NCI-H128 (cell line): ENCODE measurements at regions not wholly inside any gene's neighbourhood (a gene's known extent, or its start where the extent isn't known, plus 50 kb on each side); places are given as distances from the start of the nearest gene placed in this dataset.

Experiments used
- DNase-seq: peaks from one replicate; lab custom pipeline; 2025; ENCODE audit not compliant: unreplicated experiment; lab: John Stamatoyannopoulos, UW

DNA sequence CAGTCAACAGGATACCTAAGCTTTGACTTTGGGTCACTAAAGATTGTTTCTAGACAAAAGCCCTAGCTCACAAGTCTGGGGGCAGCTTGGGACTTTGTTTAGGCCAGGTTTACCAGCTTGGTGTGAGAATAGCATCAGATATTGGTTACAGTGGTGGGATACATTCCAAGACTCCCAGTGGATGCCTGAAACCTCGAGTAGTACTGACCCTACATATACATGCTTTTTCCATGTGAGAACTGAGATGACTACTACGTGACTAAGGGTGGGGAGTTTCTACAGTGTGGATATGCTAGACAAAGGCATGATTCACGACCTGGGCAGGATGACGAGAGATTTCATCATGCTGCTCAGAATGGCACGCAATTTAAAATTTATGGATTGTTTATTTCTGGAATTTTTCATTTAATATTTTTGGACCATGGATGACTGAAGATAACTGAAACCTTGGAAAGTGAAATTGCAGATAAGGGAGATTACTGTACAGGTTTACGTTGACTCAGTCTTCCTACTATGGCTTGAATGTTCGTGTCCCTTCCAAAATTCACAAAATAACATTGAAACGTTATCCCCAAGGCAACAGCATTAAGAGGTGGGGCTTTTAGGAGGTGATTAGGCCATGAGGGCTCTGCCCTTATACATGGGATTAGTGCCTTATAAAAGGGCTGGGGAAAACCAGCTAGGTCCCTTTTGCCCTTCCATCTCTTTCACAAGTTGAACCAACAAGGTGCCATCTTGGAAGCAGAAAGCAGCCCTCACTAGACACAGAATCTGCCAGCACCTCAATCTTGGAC, 50.2 kb upstream of the CTAGE1 start:
- no peak for DNase-seq

DNA sequence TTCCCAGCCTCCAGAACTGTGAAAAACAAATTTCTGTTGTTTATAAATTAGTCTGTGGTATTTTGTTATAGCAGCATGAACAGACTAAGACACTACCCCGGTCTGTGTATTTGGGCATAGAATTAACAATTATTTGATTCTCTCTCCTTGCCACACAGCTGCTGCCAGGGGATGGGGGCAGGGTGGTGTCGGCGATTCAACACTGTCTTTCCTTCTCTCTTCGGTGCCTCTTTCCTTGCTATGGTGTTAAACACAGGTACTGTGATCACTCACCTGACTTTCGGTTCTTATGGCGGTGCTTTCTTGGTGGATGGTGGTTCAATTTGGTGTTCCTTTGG, 50.8 kb upstream of the CTAGE1 start:
- no peak for DNase-seq

DNA sequence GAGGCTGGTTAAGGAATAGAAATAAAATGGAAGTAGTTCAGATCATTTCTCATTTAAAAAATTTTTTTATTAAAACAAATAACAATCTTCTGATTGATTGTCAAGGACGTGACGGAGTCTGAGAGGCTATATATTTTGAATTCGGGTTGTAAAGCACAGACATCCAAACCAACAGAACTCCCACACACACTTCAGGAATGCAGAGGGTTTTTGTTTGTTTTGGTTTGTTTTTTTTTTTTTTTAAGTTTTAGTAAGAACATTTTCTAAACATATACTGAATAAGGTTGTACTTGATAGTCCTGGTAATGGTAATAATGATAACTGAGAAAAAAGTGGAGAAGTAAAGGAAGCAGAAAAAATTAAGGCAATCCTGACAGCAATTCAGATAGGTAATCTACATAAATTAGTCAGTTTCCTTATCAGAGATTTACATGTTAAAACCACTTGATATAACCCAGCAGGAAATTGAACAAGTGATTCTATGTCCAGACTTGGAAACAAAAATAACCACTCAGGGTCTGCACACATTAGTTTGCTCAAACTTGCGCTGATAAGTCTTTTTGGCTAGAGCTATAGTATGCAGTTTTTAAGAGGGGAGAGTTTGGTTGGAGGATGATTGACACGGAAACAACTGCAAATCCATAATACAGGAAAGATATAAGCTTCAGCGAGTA, 51.5 kb upstream of the CTAGE1 start:
- DNase-seq = no peak

DNA sequence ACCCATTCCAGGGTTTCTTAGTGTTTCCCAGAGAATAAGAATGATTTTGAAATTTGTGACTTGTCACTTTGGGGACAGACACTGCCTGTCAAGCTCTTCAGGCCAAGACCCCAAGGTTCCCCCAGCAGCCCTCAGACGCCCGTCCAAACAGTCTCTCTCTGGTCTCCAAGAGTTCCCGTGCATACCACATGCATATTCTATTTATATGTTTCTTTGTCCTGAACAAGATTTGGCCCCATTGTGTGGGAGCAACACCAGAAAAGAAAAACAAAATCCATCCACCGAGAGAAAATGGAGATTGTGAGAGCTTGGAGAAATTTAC, 52.2 kb upstream of the CTAGE1 start:
- DNase-seq = no peak

DNA sequence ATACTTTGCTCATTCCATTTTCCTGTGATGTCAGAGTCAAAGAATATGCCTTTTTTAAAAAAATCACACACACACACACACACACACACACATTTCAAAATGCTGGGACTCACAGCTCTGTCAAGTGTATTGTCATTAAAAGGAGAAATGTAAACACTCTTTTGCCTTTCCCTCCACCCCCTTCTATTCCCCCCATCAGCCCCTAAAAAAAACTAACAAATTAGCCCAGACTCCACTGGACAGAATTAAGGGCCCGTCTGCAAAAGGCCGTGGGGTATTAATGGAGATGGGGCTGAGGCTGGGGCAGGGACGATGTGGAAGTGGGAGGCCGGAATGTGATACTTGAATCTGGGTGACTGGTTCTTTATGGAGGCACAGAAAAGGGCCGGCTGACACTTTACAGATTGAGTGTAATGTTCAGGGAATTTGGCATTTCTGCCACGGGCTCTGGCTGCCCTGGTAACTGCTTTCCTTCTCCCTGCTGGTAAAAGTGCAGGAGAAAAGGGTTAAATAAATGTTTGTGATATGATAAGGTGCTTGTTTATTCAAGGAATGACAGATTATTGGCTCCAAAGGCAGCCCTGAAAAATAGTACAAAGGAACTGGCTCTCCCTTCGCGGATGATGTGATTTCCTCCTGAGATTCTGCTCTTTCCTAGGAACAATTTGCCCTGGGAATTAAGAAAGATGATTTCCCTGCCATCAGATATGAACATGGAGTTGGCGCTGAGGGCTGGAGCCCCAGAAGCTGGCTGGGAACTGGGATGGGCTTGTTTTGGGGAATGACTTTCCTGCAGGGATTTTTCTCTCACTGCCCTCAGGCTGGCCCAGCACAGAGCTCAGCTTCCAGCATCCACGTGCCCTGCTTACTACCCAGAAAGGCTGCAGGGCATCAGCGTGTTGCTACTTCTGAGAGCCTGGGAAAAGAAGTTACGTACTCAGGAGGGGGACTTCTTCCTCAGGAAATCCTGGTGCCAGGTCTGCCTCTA, 52.8 kb upstream of the CTAGE1 start:
- no peak for DNase-seq

DNA sequence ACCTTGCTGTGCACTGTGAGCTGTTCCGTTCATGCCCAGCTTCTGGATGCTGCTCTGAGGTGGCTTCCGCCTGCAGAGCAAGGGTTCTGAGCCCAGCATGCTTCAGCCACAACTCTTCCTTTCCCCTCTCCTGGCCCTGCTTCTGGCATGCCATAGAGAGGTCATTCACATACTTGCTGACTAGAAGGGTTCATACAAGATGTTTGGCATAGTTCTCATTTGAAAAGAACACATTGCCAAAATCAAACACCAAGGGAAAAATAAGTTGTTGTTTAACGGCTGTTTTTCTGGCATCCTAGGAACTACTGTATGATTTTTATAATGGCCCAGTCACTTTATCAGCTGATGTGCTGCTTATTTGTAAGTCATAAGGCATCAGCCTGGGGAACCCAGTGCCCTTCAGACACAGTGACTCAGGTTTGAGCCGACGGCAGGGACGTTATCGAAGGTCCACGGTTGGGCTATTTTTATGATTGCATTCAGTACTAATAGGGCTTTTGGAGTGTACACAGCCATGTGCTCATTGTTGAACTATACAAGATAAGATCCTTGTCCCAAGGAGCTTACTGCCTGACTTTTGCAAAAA, 53.9 kb upstream of the CTAGE1 start:
- no peak for DNase-seq

DNA sequence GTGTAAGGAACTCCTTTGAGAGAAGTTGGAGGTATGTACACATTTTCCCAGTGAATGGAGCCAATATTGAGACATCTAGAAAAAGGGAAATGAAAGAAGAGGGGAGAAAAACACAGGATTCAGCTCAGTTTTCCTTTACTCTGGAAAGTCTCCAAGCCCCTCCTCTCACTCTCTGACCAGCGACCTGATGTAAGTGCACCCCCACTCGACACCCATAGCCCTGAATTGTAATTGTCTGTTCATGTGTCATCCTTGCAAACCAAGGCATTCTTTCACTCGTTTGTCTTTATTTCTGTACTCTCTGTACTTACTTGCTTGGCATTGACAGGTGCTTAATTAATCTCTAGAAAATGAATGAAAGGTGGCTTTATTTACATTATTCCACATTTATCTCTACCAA, 55.7 kb upstream of the CTAGE1 start:
- DNase-seq = no peak

DNA sequence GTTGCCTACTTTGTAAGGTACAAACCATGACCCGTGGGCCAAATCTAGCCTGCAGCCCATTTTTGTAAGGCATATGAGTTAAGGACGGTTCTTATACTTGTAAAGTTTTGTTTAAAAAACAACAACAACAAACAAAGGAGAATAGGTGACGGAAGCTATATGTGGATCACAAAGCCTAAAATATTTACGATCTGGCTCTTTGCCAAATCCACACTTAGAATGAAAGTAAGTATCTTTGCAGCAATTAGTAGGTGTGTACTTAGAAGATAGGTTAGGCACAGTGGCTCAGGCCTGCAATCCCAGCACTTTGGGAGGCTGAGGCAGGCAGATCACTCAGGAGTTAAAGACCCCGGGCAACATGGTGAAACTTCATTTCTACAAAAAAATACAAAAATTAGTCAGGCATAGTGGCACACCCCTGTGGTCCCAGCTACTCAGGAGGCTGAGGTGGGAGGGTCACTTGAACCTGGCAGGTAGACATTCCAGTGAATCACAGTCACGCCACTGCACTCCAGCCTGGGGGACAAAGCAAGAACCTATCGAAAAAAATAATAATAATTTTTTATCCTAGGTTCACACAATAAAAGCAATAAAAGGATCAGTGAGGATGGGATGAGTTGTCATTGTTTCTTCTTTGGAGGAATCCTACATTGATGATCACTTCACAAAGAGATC, 57.8 kb upstream of the CTAGE1 start:
- DNase-seq = no peak

DNA sequence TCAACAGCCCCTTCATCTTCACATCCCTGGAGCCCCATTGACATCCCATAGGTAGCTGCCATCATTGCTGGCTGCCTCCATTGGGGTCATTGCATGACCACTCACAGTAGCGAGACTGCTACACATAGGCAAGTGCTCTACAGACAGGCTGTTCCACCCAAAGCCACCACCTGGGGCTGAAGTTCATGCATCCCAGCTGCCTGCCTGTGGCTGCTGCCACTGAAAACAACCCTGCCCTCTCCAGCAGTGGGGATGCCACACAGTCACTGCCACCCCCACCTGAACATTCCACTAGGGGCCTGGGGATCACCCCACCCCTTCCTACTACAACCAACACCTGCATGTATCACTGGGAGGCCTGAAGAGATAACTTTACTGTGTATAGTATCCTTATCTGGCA, 59.5 kb upstream of the CTAGE1 start:
- no peak for DNase-seq

DNA sequence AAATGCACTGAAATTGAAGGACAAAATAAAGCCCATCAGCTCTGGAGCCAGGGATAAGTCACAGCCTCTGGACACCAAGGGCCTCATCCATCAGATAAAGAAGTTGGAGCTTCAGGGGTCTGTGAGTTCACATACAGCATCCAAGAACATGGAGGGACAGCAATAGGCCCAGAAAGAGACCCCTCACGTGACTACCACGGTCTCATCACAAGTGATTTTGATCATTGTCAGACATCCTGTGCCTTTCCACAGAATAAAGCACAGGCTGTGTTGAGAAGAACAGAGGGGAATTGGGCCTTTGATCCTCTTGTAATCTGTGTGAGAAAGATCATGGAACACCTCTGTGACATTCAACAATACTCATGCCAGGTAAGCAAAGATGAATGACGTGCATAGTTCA, 65.2 kb upstream of the CTAGE1 start:
- DNase-seq = no peak

DNA sequence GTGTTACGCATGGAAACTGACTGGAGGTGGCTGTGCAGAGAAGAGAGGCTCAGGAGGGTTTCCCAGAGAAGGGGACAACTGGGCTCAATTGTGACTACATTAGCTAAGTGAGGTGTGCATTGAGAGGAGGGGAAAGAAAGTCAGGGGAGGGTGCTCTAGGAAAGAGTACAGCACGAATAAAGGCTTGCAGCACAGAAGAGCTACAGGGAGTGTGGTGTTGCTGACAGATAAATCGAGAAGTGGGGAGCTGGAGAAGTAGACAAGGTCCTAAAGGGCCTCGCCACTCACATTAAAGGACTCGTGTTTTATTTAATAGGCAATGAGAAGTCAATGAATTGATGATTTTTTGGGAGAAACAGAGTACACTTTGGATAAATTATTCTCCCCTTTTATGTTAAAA, 65.7 kb upstream of the CTAGE1 start:
- DNase-seq = no peak

DNA sequence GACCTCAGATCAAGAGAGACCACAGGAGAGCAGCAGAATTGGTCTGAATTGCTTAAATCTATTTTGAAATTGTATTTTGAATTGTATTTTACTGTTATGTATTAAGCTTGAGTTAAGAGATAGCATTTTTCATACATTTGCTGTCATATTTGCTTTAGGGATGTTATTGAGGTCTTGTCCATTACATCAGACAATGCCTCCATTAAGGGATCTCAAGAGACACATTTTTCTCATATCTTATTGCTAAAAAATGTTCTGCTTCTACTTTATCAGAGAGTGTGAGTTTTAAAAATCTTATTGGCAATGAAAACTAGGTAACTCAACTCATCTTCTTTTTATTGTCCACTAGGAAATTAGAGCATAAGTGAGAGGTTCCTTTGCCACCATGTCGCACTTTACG, 66.8 kb upstream of the CTAGE1 start:
- no peak for DNase-seq

DNA sequence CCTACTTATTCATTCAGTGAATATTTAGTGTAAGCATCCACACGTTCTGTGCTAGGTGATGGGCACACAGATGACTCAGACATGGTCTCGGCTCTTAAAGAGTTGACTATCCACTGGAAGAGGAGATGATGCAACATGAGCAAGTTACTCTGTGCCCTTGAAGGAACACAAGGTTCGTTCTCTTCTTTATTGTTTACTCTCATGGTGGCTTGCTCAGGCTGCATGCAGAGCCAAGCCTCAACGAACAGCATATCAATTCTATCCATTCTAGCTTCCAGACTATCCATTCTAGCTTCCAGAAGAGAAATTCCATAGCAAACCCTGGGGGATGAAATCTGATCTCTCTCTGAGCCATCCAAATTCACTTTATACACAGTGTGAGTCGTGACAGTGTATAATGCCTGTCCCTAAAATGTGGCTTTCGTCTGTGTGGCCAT, 68.1 kb upstream of the CTAGE1 start:
- DNase-seq = no peak

DNA sequence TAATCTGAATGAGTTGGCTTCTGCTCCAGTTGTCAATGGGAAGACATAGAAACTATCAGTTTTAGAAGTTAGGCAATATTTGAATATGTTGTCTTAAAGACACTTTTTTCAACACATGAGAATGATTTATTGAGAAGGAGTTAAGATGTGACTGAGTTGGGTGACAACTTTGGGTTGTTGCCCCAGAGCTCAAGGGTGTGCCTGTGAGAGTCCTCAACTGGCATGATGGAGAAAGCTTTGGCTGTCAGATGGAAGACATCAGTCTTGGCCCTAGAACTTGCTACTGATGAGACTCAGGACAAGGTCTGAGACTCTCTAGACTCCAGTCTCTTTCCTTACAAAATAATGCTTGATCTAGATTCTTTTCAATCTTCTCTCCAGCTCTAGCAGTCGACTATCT, 69.0 kb upstream of the CTAGE1 start:
- no peak for DNase-seq

DNA sequence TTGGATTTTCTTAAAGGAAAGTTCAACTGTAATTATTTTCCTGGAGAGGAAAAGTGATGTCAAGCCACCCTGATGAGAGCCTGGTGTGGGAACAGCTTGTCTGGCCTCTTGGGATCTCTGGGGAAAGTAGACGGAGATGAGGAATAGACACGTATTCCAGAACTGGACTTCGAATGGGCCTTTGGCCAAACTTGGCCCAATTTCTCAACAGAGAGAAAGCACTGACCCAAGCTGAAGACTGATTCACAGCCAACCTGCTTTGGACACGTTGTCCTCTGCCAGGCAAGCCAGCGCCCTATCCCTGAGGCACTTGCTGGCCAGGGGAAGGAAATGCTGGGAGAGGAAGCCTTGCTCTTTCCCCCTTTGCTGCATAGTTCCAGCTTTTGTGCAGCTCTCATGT, 70.8 kb upstream of the CTAGE1 start:
- no peak for DNase-seq

DNA sequence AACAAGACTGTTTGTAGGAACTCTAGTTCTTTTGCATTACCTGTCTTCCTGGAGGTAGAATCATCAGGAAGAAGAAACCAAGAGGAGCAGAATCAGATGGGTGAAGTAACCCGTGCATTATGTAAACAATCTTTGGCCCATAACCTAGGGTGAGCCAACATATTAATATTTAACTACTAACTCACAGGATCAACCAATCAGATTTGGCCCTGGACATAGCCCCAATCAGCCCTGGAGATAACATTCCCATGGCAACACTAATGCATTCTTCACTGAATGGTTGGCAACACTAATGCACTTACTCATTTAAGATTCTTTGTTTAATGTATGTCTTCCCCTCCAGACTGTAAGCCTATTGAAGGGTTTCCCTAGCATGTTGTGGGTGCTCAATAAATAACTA, 72.0 kb upstream of the CTAGE1 start:
- DNase-seq = no peak

DNA sequence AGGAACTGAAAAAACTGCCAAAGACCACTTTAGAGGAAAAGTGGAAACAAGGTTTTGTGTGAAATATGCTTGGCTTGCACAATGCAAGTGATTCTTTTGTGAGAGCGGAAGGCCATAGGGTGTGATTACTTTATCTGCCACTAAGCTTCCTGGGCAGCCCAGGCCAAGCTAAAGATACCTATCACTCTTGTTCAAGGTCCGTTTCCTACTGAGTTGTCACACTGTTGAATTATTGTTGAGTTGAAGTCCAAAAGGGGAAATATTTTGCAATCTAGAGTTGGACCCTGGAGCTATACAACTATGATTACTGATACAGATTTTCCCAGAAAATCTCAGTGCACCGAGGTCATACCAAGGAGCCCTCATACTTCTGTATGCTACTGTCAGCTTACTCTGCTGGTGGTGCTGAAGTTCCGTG, 72.7 kb upstream of the CTAGE1 start:
- DNase-seq = no peak

DNA sequence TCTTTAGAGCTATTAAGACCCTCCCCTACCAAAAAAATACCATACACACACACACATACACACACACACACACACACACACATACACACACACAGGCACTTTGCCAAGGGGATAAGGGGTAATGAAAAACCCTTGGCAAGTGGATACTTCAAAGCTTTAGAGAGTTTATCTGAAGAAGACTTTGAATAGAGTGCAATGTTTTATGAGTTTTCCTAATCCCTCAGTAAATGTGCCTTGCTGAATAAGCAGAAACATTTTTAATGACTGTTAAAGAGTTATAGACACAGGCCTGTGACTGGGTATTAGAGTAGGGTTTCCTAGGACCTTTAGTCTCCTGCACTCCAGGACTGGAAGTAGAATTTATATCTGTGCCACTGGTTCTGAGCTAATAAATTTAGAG, 75.5 kb upstream of the CTAGE1 start:
- DNase-seq = no peak

DNA sequence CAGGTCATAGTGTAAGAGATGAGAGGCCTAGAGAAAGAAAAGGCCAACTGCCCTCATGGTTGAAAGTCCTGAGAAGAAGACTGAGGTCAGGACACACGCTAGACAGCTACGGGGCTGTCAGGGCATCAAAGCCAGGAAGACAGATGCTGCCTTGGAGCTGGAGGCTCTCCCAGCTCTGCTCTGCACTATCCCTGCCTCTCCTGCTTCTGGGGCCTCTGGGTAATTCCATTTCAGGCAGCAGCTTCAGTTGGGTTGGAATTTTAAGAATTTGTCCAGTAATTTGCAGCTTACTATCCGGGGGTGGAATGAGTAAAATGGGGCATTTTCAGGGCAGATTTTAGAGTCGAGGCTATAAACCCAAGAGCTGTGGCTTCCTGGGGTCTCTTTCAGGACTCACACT, 76.2 kb upstream of the CTAGE1 start:
- DNase-seq = no peak

DNA sequence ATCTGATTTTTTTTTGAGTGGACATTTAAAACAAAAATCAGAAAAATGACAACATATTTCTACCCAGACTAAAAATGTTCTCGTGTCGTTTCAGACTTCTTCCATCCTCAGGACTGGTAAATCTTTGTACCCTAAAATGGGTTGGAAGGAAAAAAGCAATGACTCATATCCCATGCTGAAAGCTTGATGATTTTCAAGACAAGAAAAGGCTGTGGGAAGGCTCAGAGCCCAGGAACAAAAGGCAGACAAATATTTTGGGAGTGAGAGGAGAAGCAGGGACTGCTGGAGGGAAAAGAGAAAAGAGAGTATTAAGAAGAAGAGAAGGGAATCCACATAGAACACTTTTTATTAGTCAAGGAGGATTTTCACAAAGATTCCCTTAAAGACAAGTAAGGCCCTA, 77.1 kb upstream of the CTAGE1 start:
- DNase-seq = no peak

DNA sequence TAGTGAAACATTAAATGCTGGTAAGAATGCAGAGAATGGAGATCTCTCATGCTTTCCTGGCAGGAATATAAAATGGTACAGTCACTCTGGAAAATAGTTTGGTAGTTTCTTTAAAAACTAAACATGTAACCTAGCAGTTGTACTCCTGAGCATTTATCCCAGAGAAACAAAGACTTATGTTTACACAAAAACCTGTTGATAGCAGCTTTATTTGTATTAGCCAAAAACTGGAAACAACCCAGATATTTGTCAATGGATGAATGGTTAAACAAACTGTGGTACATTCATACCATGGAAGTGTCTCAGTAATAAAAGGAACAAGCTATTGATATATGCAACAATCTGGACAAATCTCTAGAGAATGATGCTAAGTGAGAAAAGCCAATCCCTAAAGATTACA, 81.7 kb upstream of the CTAGE1 start:
- no peak for DNase-seq
